ENCODE measurements at regions not wholly inside any gene's neighbourhood (a gene's known extent, or its start where the extent isn't known, plus 50 kb on each side); places are given as distances from the start of the nearest gene placed in this dataset.

- TF ChIP-seq SNAI2 (CRISPR knock-in tag; IDR thresholded peaks at IDR 0.05): no peak
- no peak for TF ChIP-seq CREB5 (CRISPR knock-in tag; IDR thresholded peaks at IDR 0.05; ENCODE audit: low read depth)
- TF ChIP-seq RARB (CRISPR knock-in tag; IDR thresholded peaks at IDR 0.05): no peak
- no peak for TF ChIP-seq ZFP3 (CRISPR knock-in tag; IDR thresholded peaks at IDR 0.05)
- no peak for TF ChIP-seq GLIS3 (CRISPR knock-in tag; IDR thresholded peaks at IDR 0.05)
- TF ChIP-seq CSDC2 (CRISPR knock-in tag; IDR thresholded peaks at IDR 0.05): no peak
- ATAC-seq: no peak
These were observed 623.8 kb upstream of the HTR2C start for GRCh38 chrX:113959912-113960626.

DNA sequence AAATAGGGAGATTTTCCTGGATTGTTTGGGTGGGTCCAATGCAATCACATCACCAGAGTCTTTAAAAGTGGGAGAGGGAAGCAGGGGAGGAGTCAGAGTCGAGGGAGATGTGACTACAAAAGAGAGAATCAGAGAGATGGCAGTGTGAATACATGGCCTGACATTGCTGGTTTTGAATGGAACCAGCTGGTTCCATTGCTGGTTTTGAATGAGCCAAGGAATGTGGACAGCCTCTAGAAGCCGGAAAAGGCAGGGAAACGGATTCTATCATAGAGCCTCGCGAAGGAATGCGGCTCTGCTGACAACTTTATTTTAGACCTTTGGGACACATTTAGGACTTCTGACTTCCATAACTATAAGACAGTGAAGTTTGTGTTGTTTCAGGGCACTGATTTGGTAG is 627.0 kb upstream of the HTR2C start:
- ATAC-seq: no peak
- TF ChIP-seq ZC3H10 (CRISPR knock-in tag; IDR thresholded peaks at IDR 0.05): no peak
- TF ChIP-seq TOX (CRISPR knock-in tag; IDR thresholded peaks at IDR 0.05; ENCODE audit: borderline replicate concordance): no peak
- no peak for TF ChIP-seq ZNF70 (CRISPR knock-in tag; IDR thresholded peaks at IDR 0.05)

GRCh38 chrX:113954297-113954696 is 629.6 kb upstream of the HTR2C start:
- TF ChIP-seq GLIS3 (CRISPR knock-in tag; IDR thresholded peaks at IDR 0.05) (no peak), ZC3H10 (CRISPR knock-in tag; IDR thresholded peaks at IDR 0.05) (no peak), TCF4 (CRISPR knock-in tag; IDR thresholded peaks at IDR 0.05; ENCODE audit: borderline replicate concordance) (no peak), TSHZ2 (CRISPR knock-in tag; IDR thresholded peaks at IDR 0.05) (no peak), OSR1 (CRISPR knock-in tag; IDR thresholded peaks at IDR 0.05) (no peak), BACH2 (CRISPR knock-in tag; IDR thresholded peaks at IDR 0.05; ENCODE audit: borderline replicate concordance) (no peak), ZNF8 (CRISPR knock-in tag; IDR thresholded peaks at IDR 0.05) (no peak), PATZ1 (CRISPR knock-in tag; IDR thresholded peaks at IDR 0.05; ENCODE audit: borderline replicate concordance) (no peak), ZNF70 (CRISPR knock-in tag; IDR thresholded peaks at IDR 0.05) (no peak), ZFP3 (CRISPR knock-in tag; IDR thresholded peaks at IDR 0.05) (no peak)
- TF ChIP-seq, protein P1, sequence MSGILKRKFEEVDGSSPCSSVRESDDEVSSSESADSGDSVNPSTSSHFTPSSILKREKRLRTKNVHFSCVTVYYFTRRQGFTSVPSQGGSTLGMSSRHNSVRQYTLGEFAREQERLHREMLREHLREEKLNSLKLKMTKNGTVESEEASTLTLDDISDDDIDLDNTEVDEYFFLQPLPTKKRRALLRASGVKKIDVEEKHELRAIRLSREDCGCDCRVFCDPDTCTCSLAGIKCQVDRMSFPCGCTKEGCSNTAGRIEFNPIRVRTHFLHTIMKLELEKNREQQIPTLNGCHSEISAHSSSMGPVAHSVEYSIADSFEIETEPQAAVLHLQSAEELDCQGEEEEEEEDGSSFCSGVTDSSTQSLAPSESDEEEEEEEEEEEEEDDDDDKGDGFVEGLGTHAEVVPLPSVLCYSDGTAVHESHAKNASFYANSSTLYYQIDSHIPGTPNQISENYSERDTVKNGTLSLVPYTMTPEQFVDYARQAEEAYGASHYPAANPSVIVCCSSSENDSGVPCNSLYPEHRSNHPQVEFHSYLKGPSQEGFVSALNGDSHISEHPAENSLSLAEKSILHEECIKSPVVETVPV (CRISPR knock-in tag; IDR thresholded peaks at IDR 0.05): no peak
- no peak for ATAC-seq

DNA sequence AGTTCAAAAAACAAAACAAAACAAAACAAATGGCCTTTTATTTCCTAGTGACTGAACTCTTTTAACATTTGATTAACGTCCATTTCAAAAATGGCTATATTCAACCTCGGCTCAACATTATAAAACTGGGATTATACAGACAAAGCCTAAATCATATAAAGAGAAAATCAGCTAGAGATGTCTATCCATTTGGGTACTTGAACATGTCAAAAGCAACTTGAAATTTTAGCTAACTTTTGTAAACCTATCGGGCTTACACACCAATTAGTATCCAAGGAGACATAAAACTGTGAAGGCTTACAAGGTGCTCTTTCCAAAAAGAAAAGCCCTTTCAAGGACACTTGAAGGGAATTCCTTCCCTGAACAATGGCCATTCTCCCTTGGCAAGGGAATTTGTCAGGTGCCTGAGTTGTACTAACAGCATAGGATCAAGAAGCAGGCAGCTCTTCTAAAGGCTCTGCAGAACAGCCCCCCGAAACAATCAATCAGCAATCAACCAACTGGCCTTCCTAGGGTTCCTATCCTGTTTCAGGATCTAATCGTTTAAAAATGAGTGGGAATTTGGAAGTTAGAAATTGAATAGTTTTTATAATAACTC is 633.7 kb upstream of the HTR2C start:
- no peak for ATAC-seq
- TF ChIP-seq TCF4 (CRISPR knock-in tag; IDR thresholded peaks at IDR 0.05; ENCODE audit: borderline replicate concordance) (no peak), GLIS3 (CRISPR knock-in tag; IDR thresholded peaks at IDR 0.05) (no peak), TSHZ2 (CRISPR knock-in tag; IDR thresholded peaks at IDR 0.05) (no peak), BACH2 (CRISPR knock-in tag; IDR thresholded peaks at IDR 0.05; ENCODE audit: borderline replicate concordance) (no peak), POU6F1 (CRISPR knock-in tag; IDR thresholded peaks at IDR 0.05; ENCODE audit: borderline replicate concordance, low read depth) (no peak), ESRRG (CRISPR knock-in tag; IDR thresholded peaks at IDR 0.05) (no peak)

Measured in SK-N-SH treated with all-trans-retinoic acid at 6 μM for 48 hours (cell line).